GM12878 (cell line): ENCODE measurements at regions not wholly inside any gene's neighbourhood (a gene's known extent, or its start where the extent isn't known, plus 50 kb on each side); places are given as distances from the start of the nearest gene placed in this dataset.
"Not testable (repeated sequence)": the region's sequence is repeated elsewhere in the genome, so short reads cannot be mapped to it uniquely, and the experiment has no call there.

Experiments used
- ATAC-seq: fragments of 200-7000 bp; cut with Tn5 transposase; 3 replicates; pipeline ENCODE4 v1.9.1; 2020; ENCODE audit warnings: mild to moderate bottlenecking, moderate library complexity
- BruUV-seq: library from RNA; stranded (reverse); fragments of 400-500 nt; replicated peaks from 2 replicates; lab custom pipeline; 2021; lab: Mats Ljungman, UMichigan
- CTCF ChIA-PET: fragments of 300-600 bp; sonication (Branson Sonifier 250); formaldehyde crosslinking; extraction: SDS; loops from one replicate; lab custom pipeline; 2021; ENCODE audit warnings: inconsistent platforms; lab: Yijun Ruan, JAX
- POLR2A ChIA-PET: fragments of 350-600 bp; formaldehyde crosslinking; extraction: SDS; loops from one replicate; lab custom pipeline; 2021; ENCODE audit warnings: inconsistent platforms; lab: Charles Lee
- RAD21 ChIA-PET: fragments of 300-600 bp; sonication (Branson Sonifier 250); formaldehyde crosslinking; loops from one replicate; lab custom pipeline; 2023; ENCODE audit warnings: antibody characterized with exemption; ENCODE audit not compliant: unreplicated experiment; lab: Charles Lee
- SMC1A ChIA-PET: fragments of 300-600 bp; sonication (Branson Sonifier 250); formaldehyde crosslinking; loops from one replicate; lab custom pipeline; 2023; ENCODE audit not compliant: unreplicated experiment, uncharacterized antibody; lab: Charles Lee
- DNase-seq: peaks from one replicate; pipeline ENCODE4 v3.0.0-alpha.2; 2011; ENCODE audit warnings: low read depth, low spot score
- FAIRE-seq: peaks from 3 replicates; lab custom pipeline; 2011; peaks lifted over from hg19 to GRCh38; lab: Jason Lieb, UNC
- H2AFZ ChIP-seq: 2 replicates; pipeline ENCODE4 v1.6.0; 2011; ENCODE audit warnings: low read depth, low read length, control low read depth; ENCODE audit not compliant: control insufficient read depth
- H3K27ac ChIP-seq: 2 replicates; pipeline ENCODE4 v1.5.1; 2011; ENCODE audit warnings: control low read depth; ENCODE audit not compliant: control insufficient read depth, insufficient read depth
- H3K27me3 ChIP-seq, 2 experiments: replicated peaks in 1 of 2; 2 replicates each; pipeline versions ENCODE4 v1.6.0 to v1.6.1; 2011; ENCODE audit warnings: low read length in 1 of 2; ENCODE audit not compliant: control insufficient read depth in 2 of 2, insufficient read depth in 2 of 2
- H3K36me3 ChIP-seq, 2 experiments: 2 replicates each; pipeline ENCODE4 v1.5.1; 2011; ENCODE audit warnings: low read length in 1 of 2; ENCODE audit not compliant: control insufficient read depth in 2 of 2, insufficient read depth in 2 of 2
- H3K4me1 ChIP-seq: 2 replicates; pipeline ENCODE4 v1.6.1; 2011; ENCODE audit warnings: mild to moderate bottlenecking, low read length, moderate library complexity, mixed read lengths; ENCODE audit not compliant: control insufficient read depth, insufficient read depth
- H3K4me2 ChIP-seq: 2 replicates; pipeline ENCODE4 v1.6.0; 2011; ENCODE audit warnings: control low read depth; ENCODE audit not compliant: control insufficient read depth, insufficient read depth
- H3K4me3 ChIP-seq: fragments of 200-600 bp; sonication (generic); 2 replicates; pipeline ENCODE4 v1.5.1; 2016
- H3K79me2 ChIP-seq: 2 replicates; pipeline ENCODE4 v1.6.0; 2011; ENCODE audit warnings: low read length; ENCODE audit not compliant: control insufficient read depth, insufficient read depth
- H3K9ac ChIP-seq: 2 replicates; pipeline ENCODE4 v1.8.0; 2011; ENCODE audit warnings: low read length, control low read depth, mixed read lengths; ENCODE audit not compliant: control insufficient read depth, insufficient read depth
- H3K9me3 ChIP-seq: replicated peaks from 3 replicates; pipeline ENCODE4 v1.5.1; 2011; ENCODE audit warnings: mild to moderate bottlenecking, low read length; ENCODE audit not compliant: control insufficient read depth, insufficient read depth
- H4K20me1 ChIP-seq: 2 replicates; pipeline ENCODE4 v1.6.0; 2011; ENCODE audit not compliant: control insufficient read depth, insufficient read depth
- CREB1 ChIP-seq: IDR thresholded peaks from 2 replicates; pipeline ENCODE4 v1.6.1; 2012; ENCODE audit warnings: low read depth, mild to moderate bottlenecking, inconsistent platforms
- EGR1 ChIP-seq, 2 experiments: IDR thresholded peaks; 1 replicate in 1 of 2; 2 replicates in 1 of 2; pipeline ENCODE4 v1.6.1; 2011 to 2012; ENCODE audit warnings: low read depth in 2 of 2, low read length in 2 of 2, borderline replicate concordance in 1 of 2, mild to moderate bottlenecking in 1 of 2, moderate library complexity in 1 of 2
- FOXK2 ChIP-seq: fragments of 450-650 bp; IDR thresholded peaks from 2 replicates; pipeline ENCODE4 v1.6.1; 2017; ENCODE audit warnings: mild to moderate bottlenecking, moderate library complexity
- GABPA ChIP-seq: IDR thresholded peaks from 2 replicates; pipeline ENCODE4 v1.6.1; 2014; ENCODE audit warnings: antibody characterized with exemption, low read depth, mild to moderate bottlenecking, inconsistent platforms
- IRF4 ChIP-seq: IDR thresholded peaks from 2 replicates; pipeline ENCODE4 v1.6.1; 2011; ENCODE audit warnings: low read depth, low read length
- NR2C2 ChIP-seq: IDR thresholded peaks from 2 replicates; pipeline ENCODE4 v1.6.1; 2011; ENCODE audit warnings: borderline replicate concordance, low read depth; ENCODE audit not compliant: control insufficient read depth, insufficient read length
- RCOR1 ChIP-seq: conservative IDR thresholded peaks from 2 replicates; pipeline ENCODE4 v1.6.1; 2012; ENCODE audit warnings: low read depth, low read length, improper control_type of control experiment
- RELA ChIP-seq: fragments of 450-650 bp; IDR thresholded peaks from 2 replicates; pipeline ENCODE4 v1.8.0; 2014; ENCODE audit warnings: borderline replicate concordance; ENCODE audit not compliant: partially characterized antibody
- YBX1 ChIP-seq: fragments of 450-650 bp; IDR thresholded peaks from 2 replicates; pipeline ENCODE4 v1.6.1; 2016; ENCODE audit warnings: antibody characterized with exemption
- WGBS: methylation state at CpG from one replicate; pipeline ENCODE4 v1.1.6; 2016; ENCODE audit warnings: low lambda C conversion rate; ENCODE audit not compliant: insufficient replicate concordance, insufficient coverage; ENCODE audit errors: missing lambda C conversion rate; 5-methylcytosine and 5-hydroxymethylcytosine counted together
- in situ Hi-C: fragments of 300-500 bp; cut with MboI; formaldehyde crosslinking; loops from 9 replicates; pipeline ENCODE4 v1.14.3; 2018; ENCODE audit warnings: mixed read lengths
- intact Hi-C: fragments of 100-400 bp; cut with micrococcal nuclease; formaldehyde crosslinking; loops from one replicate; pipeline ENCODE4 v1.14.2; 2022; ENCODE audit not compliant: unreplicated experiment
- TF ChIP-seq, protein P1 (sequence below): IDR thresholded peaks from 2 replicates; pipeline ENCODE4 v1.6.1; 2011; ENCODE audit warnings: low read depth, mild to moderate bottlenecking, low read length, moderate library complexity, borderline replicate concordance; ENCODE audit errors: extremely low read depth
- TF ChIP-seq, protein P2 (sequence below): fragments of 450-650 bp; formaldehyde crosslinking; IDR thresholded peaks from 2 replicates; pipeline ENCODE4 v1.4.0; 2020; ENCODE audit warnings: mild to moderate bottlenecking, moderate library complexity
- TF ChIP-seq, protein P3 (sequence below): fragments of 450-650 bp; IDR thresholded peaks from 2 replicates; pipeline ENCODE4 v1.6.1; 2018; ENCODE audit warnings: mild to moderate bottlenecking, low read depth, moderate library complexity; ENCODE audit not compliant: partially characterized antibody

DNA sequence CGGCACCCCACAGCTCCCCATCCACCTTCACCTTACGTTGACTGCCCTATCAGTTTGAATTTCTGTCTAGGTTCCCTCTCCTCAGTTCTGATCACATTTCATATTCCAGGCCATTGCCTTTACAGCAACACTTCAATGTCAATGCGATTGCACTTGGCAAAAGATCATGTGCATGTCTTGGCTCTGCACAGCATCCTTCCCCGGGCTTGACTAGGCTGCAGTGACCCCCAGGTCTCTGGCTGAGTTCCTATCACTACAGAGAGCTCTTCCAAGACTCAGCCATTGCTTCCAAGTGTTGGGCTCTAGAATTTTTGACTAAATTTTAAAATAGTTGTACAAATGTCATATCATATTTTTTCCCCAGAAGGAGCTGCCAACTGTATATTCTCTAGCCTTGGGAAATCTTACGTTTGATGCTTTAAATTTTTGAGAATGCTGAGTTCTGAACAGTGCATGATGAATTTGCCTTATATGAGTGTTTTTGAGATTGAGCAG, 103.8 kb upstream of the NEDD4L start:
- ATAC-seq (no peak), DNase-seq (no peak), FAIRE-seq (no peak)
- Histone ChIP-seq H3K27me3 (peaks cover 0 to 1% of the 10 kb centered on the region in 2 experiments; a peak in 1 of 4 replicates), H3K36me3 (no peaks in the 10 kb centered on the region), H2AFZ (no peak overlapping the region), H4K20me1 (no peaks in the 10 kb centered on the region), H3K4me2 (no peak overlapping the region), H3K4me3 (no peak overlapping the region), H3K4me1 (no peaks in the 10 kb centered on the region), H3K27ac (no peak overlapping the region), H3K9ac (no peak overlapping the region), H3K79me2 (no peaks in the 10 kb centered on the region), H3K9me3 (no peaks in the 10 kb centered on the region)
- intact Hi-C loops (no loop called here), in situ Hi-C loops (no loop called here)
- TF ChIP-seq YBX1, result no peak
- no peak for TF ChIP-seq IRF4
- TF ChIP-seq, protein P1, sequence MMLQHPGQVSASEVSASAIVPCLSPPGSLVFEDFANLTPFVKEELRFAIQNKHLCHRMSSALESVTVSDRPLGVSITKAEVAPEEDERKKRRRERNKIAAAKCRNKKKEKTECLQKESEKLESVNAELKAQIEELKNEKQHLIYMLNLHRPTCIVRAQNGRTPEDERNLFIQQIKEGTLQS, result no peak
- TF ChIP-seq GABPA, result no peak
- no peak for TF ChIP-seq RELA
- TF ChIP-seq NR2C2, result no peak
- TF ChIP-seq EGR1 (IDR thresholded peaks at IDR 0.05; ENCODE audit: borderline replicate concordance in 1 of 2, low read depth in 2 of 2, low read length in 2 of 2), result no peak
- no peak for TF ChIP-seq FOXK2
- TF ChIP-seq, protein P2, sequence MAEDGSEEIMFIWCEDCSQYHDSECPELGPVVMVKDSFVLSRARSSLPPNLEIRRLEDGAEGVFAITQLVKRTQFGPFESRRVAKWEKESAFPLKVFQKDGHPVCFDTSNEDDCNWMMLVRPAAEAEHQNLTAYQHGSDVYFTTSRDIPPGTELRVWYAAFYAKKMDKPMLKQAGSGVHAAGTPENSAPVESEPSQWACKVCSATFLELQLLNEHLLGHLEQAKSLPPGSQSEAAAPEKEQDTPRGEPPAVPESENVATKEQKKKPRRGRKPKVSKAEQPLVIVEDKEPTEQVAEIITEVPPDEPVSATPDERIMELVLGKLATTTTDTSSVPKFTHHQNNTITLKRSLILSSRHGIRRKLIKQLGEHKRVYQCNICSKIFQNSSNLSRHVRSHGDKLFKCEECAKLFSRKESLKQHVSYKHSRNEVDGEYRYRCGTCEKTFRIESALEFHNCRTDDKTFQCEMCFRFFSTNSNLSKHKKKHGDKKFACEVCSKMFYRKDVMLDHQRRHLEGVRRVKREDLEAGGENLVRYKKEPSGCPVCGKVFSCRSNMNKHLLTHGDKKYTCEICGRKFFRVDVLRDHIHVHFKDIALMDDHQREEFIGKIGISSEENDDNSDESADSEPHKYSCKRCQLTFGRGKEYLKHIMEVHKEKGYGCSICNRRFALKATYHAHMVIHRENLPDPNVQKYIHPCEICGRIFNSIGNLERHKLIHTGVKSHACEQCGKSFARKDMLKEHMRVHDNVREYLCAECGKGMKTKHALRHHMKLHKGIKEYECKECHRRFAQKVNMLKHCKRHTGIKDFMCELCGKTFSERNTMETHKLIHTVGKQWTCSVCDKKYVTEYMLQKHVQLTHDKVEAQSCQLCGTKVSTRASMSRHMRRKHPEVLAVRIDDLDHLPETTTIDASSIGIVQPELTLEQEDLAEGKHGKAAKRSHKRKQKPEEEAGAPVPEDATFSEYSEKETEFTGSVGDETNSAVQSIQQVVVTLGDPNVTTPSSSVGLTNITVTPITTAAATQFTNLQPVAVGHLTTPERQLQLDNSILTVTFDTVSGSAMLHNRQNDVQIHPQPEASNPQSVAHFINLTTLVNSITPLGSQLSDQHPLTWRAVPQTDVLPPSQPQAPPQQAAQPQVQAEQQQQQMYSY, result no peak
- no peak for TF ChIP-seq CREB1
- no peak for TF ChIP-seq RCOR1
- TF ChIP-seq, protein P3, sequence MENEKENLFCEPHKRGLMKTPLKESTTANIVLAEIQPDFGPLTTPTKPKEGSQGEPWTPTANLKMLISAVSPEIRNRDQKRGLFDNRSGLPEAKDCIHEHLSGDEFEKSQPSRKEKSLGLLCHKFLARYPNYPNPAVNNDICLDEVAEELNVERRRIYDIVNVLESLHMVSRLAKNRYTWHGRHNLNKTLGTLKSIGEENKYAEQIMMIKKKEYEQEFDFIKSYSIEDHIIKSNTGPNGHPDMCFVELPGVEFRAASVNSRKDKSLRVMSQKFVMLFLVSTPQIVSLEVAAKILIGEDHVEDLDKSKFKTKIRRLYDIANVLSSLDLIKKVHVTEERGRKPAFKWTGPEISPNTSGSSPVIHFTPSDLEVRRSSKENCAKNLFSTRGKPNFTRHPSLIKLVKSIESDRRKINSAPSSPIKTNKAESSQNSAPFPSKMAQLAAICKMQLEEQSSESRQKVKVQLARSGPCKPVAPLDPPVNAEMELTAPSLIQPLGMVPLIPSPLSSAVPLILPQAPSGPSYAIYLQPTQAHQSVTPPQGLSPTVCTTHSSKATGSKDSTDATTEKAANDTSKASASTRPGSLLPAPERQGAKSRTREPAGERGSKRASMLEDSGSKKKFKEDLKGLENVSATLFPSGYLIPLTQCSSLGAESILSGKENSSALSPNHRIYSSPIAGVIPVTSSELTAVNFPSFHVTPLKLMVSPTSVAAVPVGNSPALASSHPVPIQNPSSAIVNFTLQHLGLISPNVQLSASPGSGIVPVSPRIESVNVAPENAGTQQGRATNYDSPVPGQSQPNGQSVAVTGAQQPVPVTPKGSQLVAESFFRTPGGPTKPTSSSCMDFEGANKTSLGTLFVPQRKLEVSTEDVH, result no peak
- BruUV-seq, result no TSS peak
- ChIA-PET CTCF (no interaction called here), RAD21 (no interaction called here), POLR2A (no interaction called here), SMC1A (no interaction called here)
- 62% methylated on average over 5 of the region's 5 CpGs for WGBS

DNA sequence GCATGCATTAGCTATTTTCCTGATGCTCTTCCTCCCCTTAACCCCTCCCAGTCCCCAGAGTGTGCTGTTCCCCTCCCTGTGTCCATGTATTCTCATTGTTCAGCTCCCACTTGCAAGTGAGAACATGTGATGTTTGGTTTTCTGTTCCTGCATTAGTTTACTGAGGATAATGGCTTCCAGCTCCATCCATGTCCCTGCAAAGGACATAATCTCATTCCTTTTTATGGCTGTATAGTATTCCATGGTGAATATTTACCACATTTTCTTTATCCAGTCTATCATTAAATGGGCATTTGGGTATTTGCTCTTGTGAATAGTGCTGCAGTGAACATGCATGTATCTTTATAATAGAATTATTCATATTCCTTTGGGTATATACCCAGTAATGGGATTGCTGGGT, 109.7 kb upstream of the NEDD4L start:
- DNase-seq, H3K9me3 ChIP-seq, H3K79me2 ChIP-seq, H3K27me3 ChIP-seq, RAD21 ChIA-PET, H4K20me1 ChIP-seq, H3K4me3 ChIP-seq, FAIRE-seq, H3K36me3 ChIP-seq, BruUV-seq, ATAC-seq, in situ Hi-C loops, H3K4me2 ChIP-seq, H3K27ac ChIP-seq, H3K9ac ChIP-seq, SMC1A ChIA-PET, H2AFZ ChIP-seq, H3K4me1 ChIP-seq, intact Hi-C loops: not testable (repeated sequence)
- CTCF ChIA-PET, result interaction anchor here (0.6 kb wide), 1 partner anchor 25 kb away, joined by 4 read pairs; no protein-coding TSS in a partner anchor
- POLR2A ChIA-PET, result interaction anchor here (0.7 kb wide), 1 partner anchor 23 kb away, joined by 5 read pairs; no protein-coding TSS in a partner anchor
